GM21717 (cell line): ENCODE measurements at regions not wholly inside any gene's neighbourhood (a gene's known extent, or its start where the extent isn't known, plus 50 kb on each side); places are given as distances from the start of the nearest gene placed in this dataset.
"Not testable (repeated sequence)": the region's sequence is repeated elsewhere in the genome, so short reads cannot be mapped to it uniquely, and the experiment has no call there.

Experiments used
- ATAC-seq: cut with Tn5 transposase; IDR thresholded peaks from one replicate; pipeline ENCODE4 v1.9.1; 2021; ENCODE audit warnings: mild to moderate bottlenecking, moderate library complexity; ENCODE audit not compliant: unreplicated experiment

DNA sequence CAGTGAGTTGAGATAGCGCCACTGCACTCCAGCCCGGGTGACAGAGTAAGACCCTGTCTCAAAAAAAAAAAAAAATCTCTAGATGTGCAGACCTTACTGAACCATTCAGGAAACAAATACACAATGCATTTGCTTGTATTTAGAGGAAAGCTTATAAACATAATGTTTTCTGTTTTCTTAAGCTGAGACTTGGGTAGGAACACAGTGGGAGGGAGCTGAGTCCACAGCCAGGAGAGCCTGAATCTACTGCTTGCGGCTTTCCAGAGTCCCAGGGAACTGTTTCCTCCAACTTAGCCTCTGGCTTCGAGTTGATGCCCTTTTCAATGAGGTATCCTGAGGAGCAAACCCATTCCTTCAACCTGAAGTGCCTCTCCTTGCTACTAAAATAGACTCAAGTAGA, 83.0 kb upstream of the PITRM1 start:
- no peak for ATAC-seq

DNA sequence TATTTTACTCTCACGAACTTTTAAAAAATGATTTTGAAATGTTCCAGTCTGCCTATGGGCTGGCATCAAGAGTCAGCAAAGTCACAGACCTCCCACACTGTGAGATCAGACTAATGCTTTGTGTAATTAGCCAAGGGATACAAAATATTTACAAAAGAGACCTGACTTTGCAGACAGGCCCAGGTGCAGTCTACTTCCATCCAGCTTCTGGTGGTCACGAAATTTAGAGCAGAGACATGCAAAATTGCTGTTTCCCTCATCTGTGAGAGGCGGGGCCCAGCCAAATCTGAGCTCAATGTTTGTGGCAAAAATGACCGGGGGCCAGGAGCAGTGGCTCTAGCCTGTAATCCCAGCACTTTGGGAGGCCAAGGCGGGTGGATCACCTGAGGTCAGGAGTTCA, 82.5 kb upstream of the PITRM1 start:
- no peak for ATAC-seq

- not testable (repeated sequence) for ATAC-seq
Measured at GRCh38 chr10:3253974-3254373, 81.4 kb upstream of the PITRM1 start.

DNA sequence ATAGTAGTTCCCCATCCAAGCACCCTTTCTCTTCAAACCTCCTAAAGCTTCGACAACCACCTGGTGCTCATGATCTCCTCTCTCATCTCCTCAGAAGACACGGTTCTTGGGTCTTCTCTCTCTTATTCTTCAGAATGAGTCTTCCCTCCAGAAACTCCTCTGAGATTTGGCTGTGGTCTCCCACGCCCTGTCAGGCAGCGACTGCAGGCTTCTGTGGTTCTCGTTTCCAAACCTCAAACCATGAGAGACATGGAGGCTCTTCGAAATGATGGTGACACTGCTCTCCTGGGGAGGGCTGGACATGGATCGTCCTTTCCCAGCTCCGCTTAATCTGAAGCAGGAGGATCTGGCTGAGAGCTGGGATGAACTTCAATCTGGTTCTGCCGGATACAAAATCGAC, 78.6 kb upstream of the PITRM1 start:
- no peak for ATAC-seq

- no peak for ATAC-seq
Measured at GRCh38 chr10:3249307-3249889, 76.8 kb upstream of the PITRM1 start.

GRCh38 chr10:3248526-3249306, 76.1 kb upstream of the PITRM1 start:
- no peak for ATAC-seq

DNA sequence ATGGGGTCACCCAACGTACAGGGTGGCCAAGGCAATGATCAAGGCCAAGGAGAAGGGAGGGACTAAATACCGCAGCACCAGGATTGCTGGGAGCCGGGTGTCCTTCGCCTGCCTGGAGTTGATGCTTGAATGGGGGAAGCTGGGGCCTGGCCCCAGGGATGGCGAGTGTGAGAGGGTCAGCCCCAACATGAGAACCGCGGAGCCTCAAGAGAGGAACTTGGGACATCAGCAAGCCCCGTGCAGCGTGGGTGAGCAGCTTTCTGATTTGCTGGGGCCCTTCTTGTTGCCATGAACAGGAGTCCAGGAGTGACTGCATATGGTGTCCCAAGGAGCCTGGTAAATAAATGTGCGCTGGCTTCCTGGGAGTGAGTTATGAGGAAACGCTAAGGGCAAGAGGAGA, 72.8 kb upstream of the PITRM1 start:
- no peak for ATAC-seq

GRCh38 chr10:3241967-3242650, 69.5 kb upstream of the PITRM1 start:
- ATAC-seq: no peak

- ATAC-seq: no peak
Measured at GRCh38 chr10:3241274-3241921, 68.8 kb upstream of the PITRM1 start.

GRCh38 chr10:3239920-3240894, 67.6 kb upstream of the PITRM1 start:
- ATAC-seq: no peak

- ATAC-seq: peak; percentile 62
Measured at GRCh38 chr10:3239066-3239919, 66.7 kb upstream of the PITRM1 start.

- ATAC-seq: no peak
Measured at GRCh38 chr10:3238115-3238871, 65.7 kb upstream of the PITRM1 start.

- ATAC-seq: no peak
Measured at GRCh38 chr10:3237530-3237929, 64.9 kb upstream of the PITRM1 start.

DNA sequence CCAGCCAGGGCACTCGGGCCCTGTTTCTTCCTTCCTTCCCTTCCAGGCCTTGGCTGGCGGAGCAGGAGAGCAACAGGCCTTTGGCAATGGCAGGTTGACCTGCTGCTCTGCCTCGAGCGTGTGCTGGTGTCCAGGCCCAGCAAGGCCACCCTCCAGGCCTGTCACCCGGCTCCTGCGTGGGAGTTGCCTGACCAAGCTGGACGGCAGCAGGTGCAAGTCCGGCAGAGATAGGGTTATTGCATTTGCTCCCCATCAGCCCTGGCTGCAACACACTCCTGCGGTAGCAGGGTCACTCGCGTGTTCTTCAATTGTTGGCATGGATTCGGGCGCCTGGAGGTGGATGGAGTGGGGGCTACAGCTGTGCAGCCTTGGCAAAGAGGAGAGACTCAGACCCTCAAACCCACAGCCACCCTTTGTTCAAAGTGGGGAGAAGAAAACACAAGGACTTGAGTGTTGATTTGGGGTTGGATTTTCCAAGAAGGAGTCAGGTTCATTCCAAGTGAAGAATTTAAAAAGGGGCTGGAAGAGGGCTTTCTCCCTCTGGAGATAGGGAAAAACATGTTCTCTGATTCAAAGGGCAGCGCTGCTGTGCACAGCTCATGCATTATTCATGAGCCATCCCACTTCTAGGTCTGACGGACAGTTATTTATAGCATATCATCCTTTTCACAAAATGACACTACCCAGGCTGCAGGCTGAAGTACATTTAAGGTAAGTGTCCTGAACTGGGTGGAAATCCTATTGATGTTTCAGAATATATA, 64.2 kb upstream of the PITRM1 start:
- no peak for ATAC-seq

DNA sequence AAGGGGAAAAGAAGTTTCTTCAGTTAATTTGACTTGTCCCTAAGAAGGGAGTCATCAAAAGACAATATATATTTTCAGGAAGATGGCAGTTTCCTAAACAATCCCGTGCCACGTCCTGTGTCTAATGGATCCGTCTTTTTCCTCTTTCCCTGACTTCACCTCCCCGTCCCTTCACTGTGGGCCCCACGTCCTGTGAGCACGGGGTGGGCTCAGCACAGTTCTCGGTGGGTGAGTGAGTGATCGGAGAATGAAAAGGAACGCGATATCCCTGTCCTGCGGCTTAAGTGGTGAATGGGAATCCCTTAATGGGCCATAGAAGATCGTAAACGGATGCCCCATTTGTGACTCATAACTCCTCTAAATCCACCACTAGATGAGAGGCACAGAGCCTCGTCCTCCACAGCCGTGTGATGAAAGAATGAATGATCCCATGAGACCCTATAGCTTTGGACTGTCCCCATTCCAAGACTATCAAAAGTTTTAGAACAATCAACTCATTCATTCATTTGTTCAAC, 63.5 kb upstream of the PITRM1 start:
- ATAC-seq: no peak

GRCh38 chr10:3235395-3235794, 62.8 kb upstream of the PITRM1 start:
- ATAC-seq: no peak

GRCh38 chr10:3233486-3233990, 61.0 kb upstream of the PITRM1 start:
- ATAC-seq: no peak
